Sigmoid colon (tissue), 6 donors: ENCODE measurements at regions not wholly inside any gene's neighbourhood (a gene's known extent, or its start where the extent isn't known, plus 50 kb on each side); places are given as distances from the start of the nearest gene placed in this dataset.

Experiments used
- DNase-seq: peaks from one replicate; pipeline ENCODE4 v3.0.0-alpha.2; 2019
- H3K27ac ChIP-seq, 4 donors: fragments of 200-600 bp; sonication (generic); one replicate each; pipeline ENCODE4 v1.5.1; 2016 to 2019; ENCODE audit warnings: mild to moderate bottlenecking in 1 of 4
- H3K27me3 ChIP-seq, 3 donors: fragments of 200-600 bp; sonication (generic); one replicate each; pipeline ENCODE4 v1.5.1; 2019; ENCODE audit warnings: mild to moderate bottlenecking in 1 of 3
- H3K36me3 ChIP-seq, 4 donors: fragments of 200-600 bp; sonication (generic); one replicate each; pipeline ENCODE4 v1.5.1; 2016 to 2019
- H3K4me1 ChIP-seq, 4 donors: fragments of 200-600 bp; sonication (generic); one replicate each; pipeline ENCODE4 v1.5.1; 2017 to 2019
- H3K4me3 ChIP-seq, 4 donors: fragments of 200-600 bp; sonication (generic); one replicate each; pipeline ENCODE4 v1.5.1; 2017 to 2019; ENCODE audit warnings: mild to moderate bottlenecking in 2 of 4, moderate library complexity in 1 of 4
- H3K9me3 ChIP-seq, 4 donors: fragments of 200-600 bp in 3 of 4; sonication (generic) in 3 of 4; one replicate each; pipeline versions ENCODE4 v1.5.1 to v1.6.1; 2013 to 2019
- EP300 ChIP-seq, 4 donors: sonication (generic); formaldehyde crosslinking; IDR thresholded peaks; one replicate each; pipeline ENCODE4 v1.6.1; 2017; ENCODE audit warnings: antibody characterized with exemption in 4 of 4
- POLR2A ChIP-seq, 2 donors: fragments of 450-650 bp; IDR thresholded peaks; one replicate each; pipeline ENCODE4 v1.6.1; 2016; ENCODE audit warnings: antibody characterized with exemption in 2 of 2, mild to moderate bottlenecking in 2 of 2, moderate library complexity in 2 of 2
- POLR2AphosphoS5 ChIP-seq, 4 donors: sonication (generic); formaldehyde crosslinking; IDR thresholded peaks; one replicate each; pipeline ENCODE4 v1.6.1; 2017; ENCODE audit warnings: antibody characterized with exemption in 4 of 4
- WGBS, 2 donors: extraction: QIAGEN DNeasy Blood & Tissue Kit; methylation state at CpG; one replicate each; pipeline ENCODE4 v1.1.7; 2013; 5-methylcytosine and 5-hydroxymethylcytosine counted together
- intact Hi-C: fragments of 100-400 bp; cut with DNase I; formaldehyde crosslinking; loops from one replicate; pipeline ENCODE4 v1.15.1; 2023
- TF ChIP-seq, protein P1 (sequence below), 4 experiments: fragments of 450-650 bp in 3 of 4; fragments of 200-600 bp in 1 of 4; IDR thresholded peaks; one replicate each; pipeline ENCODE4 v1.5.1; 2016 to 2019; ENCODE audit warnings: antibody characterized with exemption in 4 of 4, mild to moderate bottlenecking in 3 of 4, moderate library complexity in 2 of 4
- donor health status: healthy with polysubstance abuse.
- donor health status: healthy.

DNA sequence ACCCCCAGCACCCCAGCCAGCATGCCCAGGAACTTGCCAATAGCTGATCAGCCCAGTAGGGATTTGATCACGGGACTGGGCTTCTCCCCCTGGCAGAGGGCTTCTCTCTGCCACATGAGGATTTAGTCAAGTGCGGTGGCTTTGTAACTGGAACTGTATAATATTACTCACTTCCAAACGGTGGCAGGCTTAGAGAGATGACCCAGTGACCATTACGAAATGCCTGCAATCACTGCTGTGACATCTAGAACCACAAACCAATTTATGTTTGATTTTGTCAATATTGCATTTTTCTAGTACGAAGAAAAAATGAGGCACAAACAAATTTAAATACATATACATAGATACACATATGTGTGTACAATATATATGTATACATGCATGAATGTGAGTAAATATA is 192.1 kb downstream of the ERCC6L2 start:
- H3K27me3 ChIP-seq: no peaks in the 10 kb centered on the region
- WGBS, 2 donors: 82 to 83% methylated on average over 5 of the region's 5 CpGs
- intact Hi-C loops: no loop called here
- no peaks in the 10 kb centered on the region for H3K36me3 ChIP-seq
- H3K4me3 ChIP-seq: no peak overlapping the region
- no peaks in the 10 kb centered on the region for H3K4me1 ChIP-seq
- H3K27ac ChIP-seq: no peak overlapping the region
- TF ChIP-seq POLR2AphosphoS5 (IDR thresholded peaks at IDR 0.05) (no peak), POLR2A (IDR thresholded peaks at IDR 0.05) (no peak), EP300 (IDR thresholded peaks at IDR 0.05) (no peak)
- TF ChIP-seq, protein P1, sequence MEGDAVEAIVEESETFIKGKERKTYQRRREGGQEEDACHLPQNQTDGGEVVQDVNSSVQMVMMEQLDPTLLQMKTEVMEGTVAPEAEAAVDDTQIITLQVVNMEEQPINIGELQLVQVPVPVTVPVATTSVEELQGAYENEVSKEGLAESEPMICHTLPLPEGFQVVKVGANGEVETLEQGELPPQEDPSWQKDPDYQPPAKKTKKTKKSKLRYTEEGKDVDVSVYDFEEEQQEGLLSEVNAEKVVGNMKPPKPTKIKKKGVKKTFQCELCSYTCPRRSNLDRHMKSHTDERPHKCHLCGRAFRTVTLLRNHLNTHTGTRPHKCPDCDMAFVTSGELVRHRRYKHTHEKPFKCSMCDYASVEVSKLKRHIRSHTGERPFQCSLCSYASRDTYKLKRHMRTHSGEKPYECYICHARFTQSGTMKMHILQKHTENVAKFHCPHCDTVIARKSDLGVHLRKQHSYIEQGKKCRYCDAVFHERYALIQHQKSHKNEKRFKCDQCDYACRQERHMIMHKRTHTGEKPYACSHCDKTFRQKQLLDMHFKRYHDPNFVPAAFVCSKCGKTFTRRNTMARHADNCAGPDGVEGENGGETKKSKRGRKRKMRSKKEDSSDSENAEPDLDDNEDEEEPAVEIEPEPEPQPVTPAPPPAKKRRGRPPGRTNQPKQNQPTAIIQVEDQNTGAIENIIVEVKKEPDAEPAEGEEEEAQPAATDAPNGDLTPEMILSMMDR (IDR thresholded peaks at IDR 0.05): no peak
- DNase-seq: no peak
- H3K9me3 ChIP-seq: no peaks in the 10 kb centered on the region

DNA sequence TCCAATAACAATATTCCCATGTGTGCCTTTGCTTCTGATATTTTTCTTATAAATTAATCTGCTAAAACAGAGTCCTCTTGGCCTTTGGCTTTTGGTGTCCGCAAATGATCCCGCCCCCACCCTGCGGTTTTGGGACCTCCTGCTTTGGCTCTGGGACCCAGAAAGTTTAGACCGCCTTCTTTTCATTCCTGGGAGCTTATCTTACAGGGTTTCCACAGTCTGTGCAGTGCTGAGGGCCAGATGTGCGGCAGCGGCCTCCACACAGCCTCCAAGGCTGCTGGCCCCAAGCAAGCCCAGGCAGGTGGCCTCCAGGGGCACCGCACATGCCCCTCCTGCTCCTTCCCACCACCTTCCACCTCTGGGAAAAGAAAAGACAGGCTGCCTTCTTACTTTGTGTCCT is 191.5 kb downstream of the ERCC6L2 start:
- no peak for DNase-seq
- H3K4me1 ChIP-seq: no peaks in the 10 kb centered on the region
- H3K27me3 ChIP-seq: no peaks in the 10 kb centered on the region
- 82 to 85% methylated on average over 7 of the region's 7 CpGs for WGBS, 2 donors
- H3K4me3 ChIP-seq: no peak overlapping the region
- H3K27ac ChIP-seq: no peak overlapping the region
- intact Hi-C loops: no loop called here
- no peaks in the 10 kb centered on the region for H3K36me3 ChIP-seq
- H3K9me3 ChIP-seq: no peaks in the 10 kb centered on the region
- TF ChIP-seq, protein P1 (IDR thresholded peaks at IDR 0.05): no peak
- no peak for TF ChIP-seq EP300 (IDR thresholded peaks at IDR 0.05)

DNA sequence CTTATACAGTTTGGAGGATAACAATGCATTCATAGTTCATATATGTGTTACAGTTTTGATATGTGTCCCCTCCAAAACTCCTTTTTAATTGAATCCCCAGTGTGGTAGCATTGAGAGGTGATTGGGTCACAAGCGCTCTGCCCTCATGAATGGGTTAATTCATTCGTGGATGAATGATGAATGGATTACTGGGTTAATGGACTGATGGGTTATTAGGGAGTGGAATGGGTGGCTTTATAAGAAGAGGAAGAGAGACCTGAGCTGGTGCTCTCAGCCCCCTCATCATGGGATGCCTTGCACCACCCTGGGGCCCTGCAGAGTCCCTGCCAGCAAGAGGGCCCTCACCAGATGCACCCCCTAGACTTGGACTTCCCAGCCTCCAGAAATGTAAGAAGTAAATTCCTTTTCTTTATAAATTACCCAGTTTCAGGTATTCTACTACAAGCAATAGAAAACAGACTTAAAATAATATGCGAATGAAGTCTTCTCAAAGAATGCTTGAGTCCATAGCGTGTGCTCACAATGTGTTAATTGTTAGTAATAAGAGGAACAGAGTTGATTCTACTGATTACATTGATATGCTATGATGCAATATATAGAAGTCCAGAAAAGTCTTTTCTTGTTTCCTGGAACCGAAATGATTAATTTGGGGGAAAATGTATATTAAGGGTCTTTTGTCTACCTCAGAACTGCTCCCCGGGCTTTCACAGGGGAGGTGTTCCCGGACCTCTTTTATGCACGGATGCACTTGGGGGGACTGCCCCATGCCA is 190.2 kb downstream of the ERCC6L2 start:
- Histone ChIP-seq H3K4me1 (peaks cover 0 to 5% (median 2%) of the 10 kb centered on the region in 4 donors), H3K27ac (no peak overlapping the region)
- 93 to 94% methylated on average over 8 of the region's 8 CpGs for WGBS, 2 donors

DNA sequence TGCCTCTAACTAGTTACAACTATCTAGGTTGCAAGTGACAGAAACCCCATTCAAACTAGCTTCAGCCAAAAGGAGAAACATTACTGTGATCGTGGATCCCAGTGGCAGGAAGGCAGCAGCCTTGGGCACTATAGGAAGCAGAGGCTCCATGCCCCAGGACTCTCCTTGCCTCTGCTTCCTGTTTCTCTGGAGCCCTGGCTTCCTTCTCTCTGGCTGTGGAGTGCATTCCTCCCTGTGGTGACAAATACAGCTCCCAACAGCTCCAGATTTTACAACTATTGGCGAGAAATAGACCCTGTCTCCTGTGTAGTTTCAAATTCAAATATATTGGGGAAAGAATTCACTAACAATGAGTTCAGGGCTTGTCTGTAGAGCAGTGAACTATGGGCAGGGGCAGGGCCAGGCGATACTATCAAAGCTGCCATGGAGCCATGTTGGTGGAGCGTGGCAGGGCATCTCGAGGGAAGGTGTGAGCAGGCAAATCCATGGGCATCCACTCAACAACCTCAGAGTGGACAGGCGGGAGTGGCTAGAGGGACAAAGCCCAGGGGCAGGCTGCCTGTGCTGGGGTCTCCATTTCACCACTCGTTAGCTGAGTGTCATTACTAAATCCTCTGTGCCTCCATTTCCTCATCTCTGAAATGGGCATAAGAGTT is 189.5 kb downstream of the ERCC6L2 start:
- DNase-seq: no peak
- H3K4me1 ChIP-seq: peaks cover 0 to 5% (median 2%) of the 10 kb centered on the region in 4 donors
- H3K27ac ChIP-seq: no peak overlapping the region
- H3K4me3 ChIP-seq: no peak overlapping the region
- 90 to 92% methylated on average over 7 of the region's 7 CpGs for WGBS, 2 donors
- no peaks in the 10 kb centered on the region for H3K9me3 ChIP-seq
- TF ChIP-seq, protein P1 (IDR thresholded peaks at IDR 0.05): no peak
- no peak for TF ChIP-seq EP300 (IDR thresholded peaks at IDR 0.05)
- no peak for TF ChIP-seq POLR2AphosphoS5 (IDR thresholded peaks at IDR 0.05)
- no peak for TF ChIP-seq POLR2A (IDR thresholded peaks at IDR 0.05)
- no peaks in the 10 kb centered on the region for H3K36me3 ChIP-seq
- intact Hi-C loops: no loop called here
- no peaks in the 10 kb centered on the region for H3K27me3 ChIP-seq

More for the DNA sequence above, 190.2 kb downstream of the ERCC6L2 start:
- no peaks in the 10 kb centered on the region for H3K36me3 ChIP-seq
- no peak for DNase-seq
- H3K9me3 ChIP-seq: no peaks in the 10 kb centered on the region
- no peak overlapping the region for H3K4me3 ChIP-seq
- intact Hi-C loops: no loop called here
- TF ChIP-seq EP300 (IDR thresholded peaks at IDR 0.05): no peak
- TF ChIP-seq, protein P1 (IDR thresholded peaks at IDR 0.05): no peak
- H3K27me3 ChIP-seq: no peaks in the 10 kb centered on the region
